HG03571 (cell line): ENCODE measurements at regions not wholly inside any gene's neighbourhood (a gene's known extent, or its start where the extent isn't known, plus 50 kb on each side); places are given as distances from the start of the nearest gene placed in this dataset.
A peak's percentile ranks its signal among the peaks of the same experiment; 100 is the strongest.

Source experiments
- ATAC-seq: cut with Tn5 transposase; IDR thresholded peaks from one replicate; pipeline ENCODE4 v1.9.1; 2021; ENCODE audit not compliant: unreplicated experiment

DNA sequence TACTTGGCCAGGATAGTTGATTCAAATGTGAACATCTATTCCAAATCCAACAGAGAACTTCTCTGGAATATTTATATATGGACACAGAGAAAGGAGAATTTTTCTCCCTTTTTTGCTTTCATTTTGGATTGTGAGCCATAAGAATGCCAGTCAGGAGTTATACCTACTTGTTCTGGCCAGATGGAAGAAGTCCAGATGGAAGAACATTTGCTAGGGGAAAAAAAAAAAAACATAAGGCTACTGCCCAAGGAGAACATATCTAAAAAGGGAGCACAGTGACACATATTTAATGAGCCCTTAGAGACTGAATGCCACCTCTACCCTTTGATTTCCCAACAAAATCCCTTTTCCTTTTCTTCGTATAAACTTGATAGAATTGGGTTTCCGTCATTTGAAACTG is 61.7 kb upstream of the PPP2R2B start:
- ATAC-seq: no peak

DNA sequence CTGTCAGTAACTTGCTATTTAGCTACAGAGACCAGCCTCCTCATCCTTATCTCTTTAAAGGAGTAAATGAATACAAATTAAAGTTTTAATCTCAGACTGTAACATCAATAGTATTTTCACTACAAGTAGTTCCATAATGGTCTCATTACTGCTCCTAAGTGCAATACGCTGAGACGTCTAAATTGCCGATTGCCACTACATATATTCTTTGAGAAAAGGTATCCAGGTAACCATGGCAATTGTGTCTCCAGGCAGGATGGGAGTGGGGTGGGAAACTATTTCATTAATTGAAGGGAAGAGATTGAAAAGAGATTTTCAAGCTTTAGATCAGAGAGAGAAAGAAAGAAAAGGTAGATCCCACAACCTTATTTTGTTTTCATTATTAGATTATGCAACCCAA is 65.5 kb upstream of the PPP2R2B start:
- ATAC-seq: no peak

DNA sequence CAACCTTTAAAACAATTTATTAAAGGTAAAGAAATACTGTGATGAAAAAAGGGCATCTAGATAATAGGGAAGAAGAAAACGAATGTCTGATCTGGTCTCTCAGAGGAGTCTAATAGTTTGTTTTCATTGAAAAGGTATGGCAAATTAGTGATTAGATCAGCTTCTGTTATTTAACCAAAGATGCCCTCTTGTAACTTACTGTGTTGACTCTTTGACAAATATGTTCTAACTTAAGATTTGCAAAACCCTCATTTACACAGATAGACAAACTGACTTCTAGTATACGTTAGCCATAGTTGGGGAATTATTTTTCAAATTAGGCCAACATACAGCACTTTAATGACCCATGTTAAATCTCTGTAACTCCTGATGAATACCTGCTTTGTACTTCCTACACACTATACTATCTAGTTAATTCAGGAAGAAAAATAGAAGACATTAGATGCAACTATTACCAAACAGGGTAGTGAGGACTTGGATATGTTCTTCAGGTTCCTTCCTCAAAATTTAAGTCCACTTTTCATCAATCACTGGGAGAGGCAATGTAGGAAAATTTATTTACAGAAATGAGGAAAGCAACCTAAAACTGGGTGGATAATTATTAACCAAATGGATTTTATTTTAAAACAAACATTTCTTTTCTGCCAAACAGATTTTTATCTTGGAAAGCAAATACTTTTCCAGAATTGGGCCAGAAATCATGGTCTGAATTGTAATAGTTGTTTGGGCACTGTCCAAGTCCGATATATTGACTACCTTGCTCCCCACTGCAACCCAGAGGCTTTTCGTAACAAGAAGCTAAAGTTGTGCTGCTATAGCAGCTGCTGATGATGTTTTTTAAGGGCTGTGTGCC is 66.4 kb upstream of the PPP2R2B start:
- ATAC-seq: no peak

GRCh38 chr5:146945617-146946084 is 67.1 kb upstream of the PPP2R2B start:
- no peak for ATAC-seq

- ATAC-seq: no peak
Observed at GRCh38 chr5:146947181-146947941, 68.8 kb upstream of the PPP2R2B start.

DNA sequence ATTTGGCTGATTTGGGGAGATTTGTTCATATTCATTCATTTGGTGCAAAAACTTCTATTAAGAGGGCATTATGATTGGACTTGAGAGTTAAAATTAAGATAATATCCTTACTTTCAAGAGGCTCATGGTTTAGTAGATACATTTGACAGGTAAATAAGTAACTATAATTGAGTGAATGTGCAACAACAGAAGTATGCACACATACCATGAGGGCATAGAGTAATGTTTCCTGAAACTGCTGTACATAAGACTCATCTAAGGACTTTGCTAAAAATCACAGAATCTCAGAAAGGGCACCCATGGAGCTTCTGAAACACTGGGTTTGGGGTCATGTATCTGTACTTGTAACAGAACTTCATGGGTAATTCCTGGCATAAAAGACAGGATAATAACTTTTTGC is 70.1 kb upstream of the PPP2R2B start:
- ATAC-seq: no peak

DNA sequence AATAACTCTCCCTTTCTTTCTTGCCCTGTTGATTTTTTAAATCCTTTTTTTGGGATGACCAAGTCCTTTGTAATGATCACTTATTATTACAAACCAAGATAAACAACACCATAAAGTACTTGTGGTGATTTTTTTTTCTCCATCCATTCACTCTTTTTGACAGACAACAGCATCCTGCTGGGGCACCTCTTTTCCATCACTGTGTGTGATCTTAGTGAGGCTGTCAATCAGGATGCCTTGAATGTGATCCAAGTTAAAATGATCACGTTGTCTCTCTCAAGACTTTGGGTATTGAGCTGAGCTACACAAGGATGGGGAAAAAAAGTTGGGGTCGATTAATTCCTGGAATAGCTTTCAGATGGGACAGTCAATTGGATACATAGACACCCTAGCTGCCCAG is 73.6 kb upstream of the PPP2R2B start:
- no peak for ATAC-seq

- ATAC-seq: no peak
Observed at GRCh38 chr5:146956217-146956616, 77.7 kb upstream of the PPP2R2B start.

- no peak for ATAC-seq
Observed at GRCh38 chr5:146959360-146959759, 80.8 kb upstream of the PPP2R2B start.

DNA sequence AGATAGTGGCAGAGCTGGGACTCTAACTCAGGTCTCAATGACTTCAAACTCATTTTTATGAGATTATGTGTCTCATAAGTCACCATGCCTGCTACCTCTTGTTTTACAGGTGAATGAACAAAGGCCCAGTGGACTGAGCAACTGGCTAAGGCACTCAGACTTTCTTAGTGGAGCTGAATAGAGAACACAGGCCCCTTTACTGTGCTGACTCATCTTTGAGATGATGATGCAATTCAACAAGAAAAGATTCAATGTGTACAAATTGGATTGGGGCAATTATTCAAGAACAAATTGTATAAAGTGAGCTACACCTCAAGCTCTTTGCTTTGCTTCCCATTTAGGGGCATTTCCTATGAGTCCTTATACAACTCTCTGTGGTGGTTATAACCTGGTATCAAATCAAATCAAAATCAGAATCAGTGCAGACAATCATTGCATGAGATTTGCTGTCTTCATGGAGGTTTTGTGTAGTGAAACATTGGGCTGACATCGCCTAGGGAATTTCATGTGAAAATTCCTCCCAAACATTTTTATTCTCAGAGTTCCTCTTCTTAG is 84.3 kb upstream of the PPP2R2B start:
- no peak for ATAC-seq

GRCh38 chr5:146965761-146966659 is 87.5 kb upstream of the PPP2R2B start:
- peak; percentile 95 for ATAC-seq

DNA sequence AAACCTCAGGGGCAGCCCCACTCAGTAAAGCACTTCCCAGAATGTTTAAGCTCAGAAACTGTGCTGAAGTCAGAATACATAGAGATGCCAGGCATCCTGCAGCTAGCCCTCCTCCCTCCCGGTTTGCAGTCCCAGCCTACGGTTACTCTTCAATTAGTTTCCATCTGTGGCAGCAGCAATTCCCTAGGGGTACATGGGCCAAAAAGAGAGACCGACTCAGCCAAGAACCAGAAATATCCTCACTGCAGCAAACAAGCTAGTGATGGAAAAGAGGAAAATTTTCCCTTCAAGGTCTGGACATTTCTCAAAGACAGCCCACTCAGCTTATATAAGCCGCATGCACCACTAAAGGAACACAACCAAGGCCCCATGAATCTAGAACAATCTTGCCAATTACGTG is 89.1 kb upstream of the PPP2R2B start:
- no peak for ATAC-seq

DNA sequence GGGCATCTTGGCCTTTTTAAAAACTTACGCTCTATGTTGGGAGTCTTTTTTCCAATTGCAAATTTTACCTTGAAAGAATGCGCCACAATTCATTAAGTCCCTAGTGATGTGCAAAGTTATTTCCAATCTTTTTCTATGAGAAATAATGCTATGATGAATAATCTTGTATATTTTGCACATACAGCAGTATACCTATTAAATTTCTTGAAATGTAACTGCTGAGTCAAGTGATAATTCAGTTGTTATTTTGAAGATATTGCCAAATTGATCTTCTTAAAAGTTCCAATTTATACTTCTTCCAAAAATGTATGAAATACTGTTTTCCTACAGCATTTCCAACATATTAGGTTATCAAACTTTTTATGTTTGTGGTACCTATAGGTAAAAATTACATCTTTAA is 92.8 kb upstream of the PPP2R2B start:
- ATAC-seq: no peak

DNA sequence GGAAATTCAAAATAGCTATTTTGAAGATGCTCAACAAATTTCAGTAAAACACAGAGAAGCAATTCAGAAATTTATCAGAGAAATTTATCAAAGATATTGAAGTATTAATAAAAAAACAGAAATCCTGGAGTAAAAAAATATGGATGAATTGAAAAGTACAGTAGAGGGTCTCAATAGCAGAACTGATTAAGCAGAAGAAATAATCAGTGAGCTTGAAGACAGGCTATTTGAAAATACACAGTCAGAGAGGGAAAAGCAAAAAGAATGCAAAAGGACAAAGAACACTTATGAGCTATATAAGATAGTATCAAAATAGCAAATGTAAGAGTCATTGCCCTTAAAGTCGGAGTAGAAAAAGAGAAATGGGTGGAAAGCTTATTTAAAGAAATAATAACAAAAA is 107.9 kb upstream of the PPP2R2B start:
- no peak for ATAC-seq

DNA sequence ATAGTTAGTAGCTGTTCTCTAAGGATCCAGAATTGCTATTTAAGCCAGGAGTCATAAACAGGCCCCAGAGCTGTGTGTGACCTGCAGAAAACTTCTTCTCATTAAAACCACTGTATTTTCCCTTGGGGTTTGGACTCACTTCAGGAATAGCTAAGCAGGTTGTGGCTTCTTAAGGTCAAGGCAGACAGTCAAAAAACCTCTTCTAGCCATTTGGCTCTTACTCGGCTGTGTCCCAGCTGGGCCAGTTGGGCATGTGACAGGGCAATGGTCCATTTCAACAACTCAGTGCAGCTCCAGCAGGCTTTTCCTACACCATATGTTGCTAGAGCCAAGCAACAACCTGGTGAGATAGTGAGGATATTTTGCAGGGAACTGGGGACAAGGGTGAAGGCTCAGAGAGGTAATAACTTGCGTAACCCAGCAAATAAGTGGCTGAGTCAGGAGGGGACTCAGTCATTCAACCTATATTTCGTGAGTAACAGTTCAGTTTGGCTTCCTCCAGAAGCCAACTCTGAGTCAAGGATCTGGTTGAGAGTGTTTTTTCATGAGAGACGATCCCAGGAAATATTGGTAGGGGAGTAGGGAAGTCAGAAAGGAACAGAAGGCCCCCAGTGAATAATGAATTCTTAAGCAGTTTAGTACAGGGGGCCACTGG is 115.4 kb upstream of the PPP2R2B start:
- no peak for ATAC-seq

DNA sequence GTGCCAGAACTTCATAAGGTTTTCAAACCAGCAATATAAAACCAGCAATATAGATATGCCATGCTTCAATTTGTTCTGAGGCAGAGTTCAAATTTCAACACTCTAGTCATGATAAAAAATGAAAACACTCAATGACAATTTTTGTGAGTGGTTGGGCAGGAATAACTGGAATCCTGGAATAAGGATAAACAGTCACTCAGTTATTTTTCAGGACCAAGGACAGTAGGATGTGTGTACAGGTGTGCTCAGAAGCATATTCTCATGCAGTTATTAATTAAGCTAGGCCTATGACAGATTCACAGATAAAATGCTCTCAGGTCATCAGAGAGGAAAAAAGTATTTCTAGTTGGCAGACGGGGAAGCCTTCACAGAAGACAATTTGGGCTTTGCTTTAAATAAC is 117.3 kb upstream of the PPP2R2B start:
- ATAC-seq: no peak

DNA sequence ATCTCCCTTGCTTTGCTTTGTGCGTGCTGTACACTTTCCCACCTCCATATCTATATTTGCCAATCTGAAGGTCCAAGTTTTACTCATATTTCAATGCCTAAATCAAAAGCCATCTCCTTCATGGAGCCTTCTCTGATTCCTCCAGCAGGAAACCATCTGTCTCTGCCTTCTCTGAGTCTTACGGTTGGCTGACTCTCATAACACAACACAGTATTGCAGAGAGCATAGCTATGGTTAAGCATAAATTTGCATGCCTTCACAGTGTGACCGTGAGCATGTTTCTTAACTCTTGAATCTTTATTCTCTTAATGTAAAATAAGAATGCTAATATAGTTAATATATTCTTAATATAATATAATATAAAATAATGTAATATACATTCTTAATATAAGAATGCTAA is 136.8 kb upstream of the PPP2R2B start:
- no peak for ATAC-seq

DNA sequence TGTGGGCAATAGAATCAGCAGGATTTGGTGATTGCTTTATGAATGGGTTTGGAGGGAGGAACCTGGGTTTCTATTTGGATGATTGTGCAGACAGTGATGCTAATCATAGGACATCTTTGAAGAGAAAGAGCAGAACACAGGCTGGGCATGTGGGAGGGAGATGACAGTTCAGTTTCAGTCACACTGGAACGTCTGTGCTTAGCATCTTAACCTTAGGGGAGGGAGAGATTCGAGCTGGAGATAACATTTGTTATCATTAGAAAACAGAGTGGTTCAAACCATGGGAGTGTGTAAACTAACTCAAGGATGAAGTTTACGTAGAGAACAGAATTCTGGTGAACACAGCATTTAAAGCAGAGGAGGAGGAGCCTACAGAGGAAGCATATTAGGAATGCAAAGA is 138.6 kb upstream of the PPP2R2B start:
- ATAC-seq: no peak

DNA sequence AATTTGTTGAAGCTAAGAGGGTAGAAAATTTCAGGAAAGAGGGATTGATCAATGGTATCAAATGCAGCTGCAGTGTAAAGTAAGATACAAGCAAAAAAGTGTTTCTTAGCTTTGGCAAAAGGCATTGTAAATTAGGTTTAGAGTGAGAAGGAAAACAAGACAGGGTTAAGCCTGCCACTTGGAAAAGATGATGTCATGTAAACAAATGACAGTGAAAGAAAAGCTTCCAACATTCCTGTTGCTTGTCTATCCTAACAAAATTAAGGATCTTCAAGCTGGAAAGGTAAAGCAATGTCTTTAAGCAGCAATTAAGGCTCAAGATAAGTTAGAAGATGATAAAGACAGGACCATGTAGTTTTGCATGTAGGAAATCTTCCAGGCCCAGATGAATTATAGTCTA is 139.1 kb upstream of the PPP2R2B start:
- no peak for ATAC-seq

GRCh38 chr5:147018812-147019211 is 140.3 kb upstream of the PPP2R2B start:
- no peak for ATAC-seq
